Stimulated activated CD4-positive, alpha-beta T cell treated with anti-CD3 and anti-CD28 coated beads, Interleukin-12 subunit alpha, Interleukin-12 subunit beta, amount 100 ng/mL, for 48 hours (primary cell): ENCODE measurements at regions not wholly inside any gene's neighbourhood (a gene's known extent, or its start where the extent isn't known, plus 50 kb on each side); places are given as distances from the start of the nearest gene placed in this dataset.

Experiments used
- DNase-seq, 3 donors: peaks; one replicate each; pipeline ENCODE4 v3.0.0-alpha.2; 2020; ENCODE audit warnings: low read depth in 2 of 3, low spot score in 1 of 3

DNA sequence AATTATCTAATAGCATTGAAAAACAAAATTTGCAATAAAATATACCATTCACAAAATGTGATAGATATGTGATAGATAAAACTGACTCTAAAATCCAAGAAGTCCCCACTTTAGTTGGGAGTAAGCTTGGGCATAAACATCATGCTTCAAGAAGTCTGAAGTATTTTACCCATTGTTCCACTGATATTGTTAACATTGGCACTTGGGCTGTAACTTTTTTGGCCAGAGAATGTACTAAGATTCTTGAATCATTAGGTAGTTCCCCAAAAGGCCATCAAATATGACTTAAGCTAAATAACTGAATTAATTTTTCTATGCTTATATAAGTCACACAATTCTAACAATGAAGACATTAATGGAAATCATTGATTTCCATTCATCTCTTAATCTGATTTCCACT lies 413.6 kb downstream of the CDH2 start:
- no peak for DNase-seq

- no peak for DNase-seq
Measured at GRCh38 chr18:27762054-27762453, 414.9 kb downstream of the CDH2 start.

GRCh38 chr18:27752944-27753343 lies 424.0 kb downstream of the CDH2 start:
- no peak for DNase-seq

DNA sequence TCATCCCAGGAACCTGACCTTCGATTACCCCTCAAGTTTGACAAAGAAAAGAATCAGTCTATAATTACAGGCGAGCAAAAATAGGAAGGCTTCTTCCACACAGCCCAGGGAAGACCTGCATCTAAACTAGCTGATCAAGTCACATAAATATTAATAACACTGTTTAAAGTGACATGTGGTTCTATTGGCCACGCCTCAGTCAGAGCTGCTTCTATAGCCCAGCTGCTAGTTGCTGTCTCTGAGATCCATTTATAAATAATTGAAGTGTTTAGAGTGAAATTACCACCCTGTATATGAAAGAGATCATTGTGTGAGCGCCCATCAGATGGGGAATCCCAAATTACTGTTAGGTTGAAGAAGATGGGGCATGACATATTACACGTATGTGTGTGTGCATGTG lies 426.0 kb downstream of the CDH2 start:
- no peak for DNase-seq

DNA sequence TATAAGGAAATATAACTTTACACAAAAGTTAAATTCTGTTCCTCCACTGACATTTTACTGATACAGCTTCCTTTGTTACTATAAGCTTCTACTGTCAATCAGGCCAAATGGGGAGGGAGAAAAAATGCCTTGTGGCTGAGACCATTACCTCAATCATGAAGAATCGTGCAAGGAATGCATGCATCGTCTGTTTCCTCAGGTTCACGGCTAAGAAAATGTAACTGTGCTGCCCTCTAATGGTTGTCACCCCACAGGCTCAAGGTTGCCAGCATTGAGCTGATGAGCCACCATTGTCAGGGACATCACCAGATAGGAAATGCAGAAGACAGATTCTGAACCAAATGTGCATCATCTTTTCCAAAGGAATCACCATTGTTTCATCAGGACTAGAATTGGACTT lies 426.9 kb downstream of the CDH2 start:
- DNase-seq: no peak

DNA sequence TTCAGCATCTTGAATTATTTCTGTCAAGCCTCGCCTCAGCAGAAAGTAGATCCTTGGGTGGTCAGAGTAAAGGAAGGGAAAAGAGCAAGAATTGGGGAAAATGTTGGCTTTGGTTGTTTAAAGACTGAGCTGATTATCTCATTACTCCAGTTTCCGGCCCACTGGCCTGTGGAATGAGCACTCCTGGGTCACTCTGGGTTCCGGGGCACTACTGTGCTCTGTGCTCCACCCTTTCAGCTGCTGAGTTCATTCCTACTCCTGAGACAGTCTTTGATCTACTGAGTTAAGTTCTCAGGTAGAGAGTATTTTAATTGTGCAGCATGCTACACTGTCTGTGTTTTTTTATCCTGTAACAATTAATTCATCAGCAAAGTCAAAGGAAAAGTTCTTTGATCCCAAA lies 427.7 kb downstream of the CDH2 start:
- no peak for DNase-seq

DNA sequence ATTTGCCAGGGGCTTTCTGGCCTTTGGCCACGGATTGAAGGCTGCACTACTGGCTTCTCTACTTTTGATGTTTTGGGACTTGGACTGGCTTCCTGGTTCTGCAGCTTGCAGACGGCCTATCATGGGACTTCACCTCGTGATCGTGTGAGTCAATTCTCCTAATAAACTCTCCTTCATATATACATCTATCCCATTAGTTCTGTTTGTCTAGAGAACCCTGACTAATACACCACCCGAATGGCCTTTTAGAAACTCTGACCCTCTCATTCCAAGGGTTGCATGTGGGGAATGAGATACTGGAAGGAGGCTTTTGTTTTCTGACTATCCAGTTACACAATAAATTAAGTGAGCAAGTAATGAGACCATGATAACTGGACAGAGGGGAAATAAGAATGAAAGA lies 430.7 kb downstream of the CDH2 start:
- DNase-seq: no peak

- DNase-seq: no peak
Measured at GRCh38 chr18:27735117-27735516, 441.8 kb downstream of the CDH2 start.

DNA sequence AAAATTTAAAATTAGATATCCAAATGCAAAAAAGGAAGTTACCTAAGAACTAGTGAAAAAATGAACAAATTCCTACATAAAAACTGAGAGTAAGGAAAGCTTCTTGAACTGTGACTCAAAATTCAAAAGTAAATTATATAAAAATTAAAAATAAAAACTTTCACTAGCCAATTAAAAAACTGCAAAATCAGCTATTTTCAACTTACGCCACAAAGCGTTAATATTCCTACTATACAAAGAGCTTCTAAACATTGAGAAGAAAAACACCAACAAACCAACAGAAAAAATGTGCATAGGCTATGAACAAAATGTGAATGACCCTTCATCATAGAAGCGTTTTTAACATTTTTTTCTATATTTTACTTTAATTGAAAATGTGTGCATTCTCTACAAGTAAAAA lies 445.7 kb downstream of the CDH2 start:
- DNase-seq: no peak

DNA sequence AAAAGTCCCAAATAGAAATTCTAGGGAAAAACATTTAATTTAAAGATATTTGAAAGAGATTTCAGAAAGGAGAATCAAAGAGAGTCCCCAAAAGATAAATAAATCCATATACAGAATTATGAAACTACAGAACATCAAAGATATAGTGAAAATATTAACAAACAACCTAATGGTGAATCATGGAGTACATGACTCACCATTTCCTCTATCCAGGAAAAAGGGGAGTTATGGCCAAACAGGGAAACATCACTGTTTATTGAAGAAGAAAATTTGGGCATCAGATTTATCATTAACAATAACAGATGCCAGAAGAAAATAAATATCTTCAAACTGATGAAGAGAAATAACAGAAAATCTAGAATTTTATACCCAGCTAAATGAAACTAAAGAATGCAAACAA lies 448.3 kb downstream of the CDH2 start:
- no peak for DNase-seq

GRCh38 chr18:27724362-27724761 lies 452.6 kb downstream of the CDH2 start:
- no peak for DNase-seq

DNA sequence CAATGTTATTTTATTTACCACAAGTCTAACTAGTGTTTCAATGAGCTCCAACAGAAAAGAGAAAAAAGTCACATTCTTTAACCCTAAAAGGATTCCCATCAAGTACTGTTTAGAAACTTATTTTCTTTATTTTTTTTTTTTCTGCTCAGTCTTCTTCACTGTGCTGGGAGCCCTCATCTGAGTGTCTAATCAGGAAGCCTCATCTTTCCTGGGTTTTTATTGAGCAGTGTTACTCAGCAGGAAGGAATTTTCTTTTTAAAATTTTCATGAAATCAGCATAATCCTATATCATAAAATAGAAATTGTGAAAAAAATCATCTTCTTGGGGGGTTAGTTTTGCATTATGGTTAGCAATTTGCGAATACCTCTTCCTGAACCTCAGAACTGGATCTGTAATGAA lies 453.8 kb downstream of the CDH2 start:
- DNase-seq: no peak

DNA sequence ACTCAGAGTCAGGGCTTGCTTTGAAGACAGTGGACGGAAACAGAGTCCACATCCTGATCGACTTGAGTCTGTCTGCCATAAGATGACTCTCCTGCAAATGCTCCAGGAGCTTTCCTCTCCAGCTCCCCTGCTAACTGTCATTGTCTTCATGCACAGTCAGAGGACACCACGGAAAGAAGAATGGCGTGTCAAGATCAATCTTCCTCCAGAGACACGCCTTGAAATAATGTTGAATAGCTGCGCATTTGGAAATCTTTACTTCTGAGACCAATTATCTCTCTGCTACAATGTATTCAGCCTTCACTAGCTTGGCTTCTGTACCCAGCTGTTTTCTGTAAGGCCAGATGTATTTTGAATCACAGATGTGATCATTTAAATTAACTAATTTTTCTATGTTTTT lies 457.2 kb downstream of the CDH2 start:
- DNase-seq: no peak

DNA sequence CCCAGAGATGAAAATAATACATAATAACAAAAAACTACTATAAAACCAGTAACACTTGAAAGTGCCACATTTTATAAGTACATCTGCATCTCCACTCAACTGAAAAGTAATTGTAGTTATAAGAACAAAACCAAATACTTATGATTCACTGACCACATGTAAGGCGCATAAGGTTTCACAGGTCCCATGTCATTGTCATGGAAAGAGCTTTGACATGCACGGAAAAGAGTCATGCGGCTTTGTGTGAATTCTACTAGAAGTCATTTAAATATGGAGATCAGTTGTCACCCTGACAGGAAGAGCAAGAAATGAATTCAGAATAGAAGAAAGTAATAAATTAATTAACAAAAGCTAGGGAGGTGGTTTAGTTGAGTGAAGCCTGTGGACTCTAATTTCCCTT lies 459.1 kb downstream of the CDH2 start:
- no peak for DNase-seq

DNA sequence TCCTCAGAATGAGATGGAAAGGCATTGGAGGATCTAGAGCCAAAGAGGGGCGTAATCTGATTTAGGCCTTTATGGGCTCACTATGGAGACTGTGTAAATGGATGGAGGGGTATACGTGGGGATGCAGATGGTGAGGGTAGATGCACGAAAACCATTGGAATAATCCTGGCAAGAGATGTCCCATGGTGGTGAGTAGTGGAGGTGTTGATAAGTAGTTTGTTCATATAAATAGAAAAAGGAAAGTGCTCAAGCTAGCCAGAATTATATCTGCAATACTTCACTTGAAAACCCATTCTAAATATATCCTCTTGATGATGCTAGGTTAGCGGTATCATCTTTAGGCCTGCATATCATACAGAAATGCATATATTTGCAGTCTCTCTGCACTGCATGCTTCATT lies 459.7 kb downstream of the CDH2 start:
- no peak for DNase-seq

DNA sequence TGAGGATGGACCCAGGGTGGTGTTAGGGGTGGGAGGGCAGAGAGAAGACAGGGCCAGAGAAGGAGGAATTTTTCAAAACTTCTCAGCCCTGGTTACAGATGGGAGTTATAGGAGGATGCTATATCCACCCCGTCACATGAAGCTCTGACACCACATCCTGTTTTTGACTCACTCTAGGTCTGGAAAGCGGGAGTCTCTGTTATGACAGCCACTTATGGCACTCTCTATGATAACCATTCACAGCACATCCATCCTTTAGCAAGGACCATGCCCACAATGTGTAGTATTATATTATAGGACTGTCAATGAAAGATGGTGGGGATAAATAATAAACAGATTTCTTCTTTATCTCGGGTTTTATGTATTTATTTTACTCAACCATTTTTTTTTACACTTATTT lies 461.2 kb downstream of the CDH2 start:
- no peak for DNase-seq

- no peak for DNase-seq
Measured at GRCh38 chr18:27713738-27714095, 463.2 kb downstream of the CDH2 start.

GRCh38 chr18:27713037-27713737 lies 463.7 kb downstream of the CDH2 start:
- DNase-seq: no peak

GRCh38 chr18:27712066-27712465 lies 464.9 kb downstream of the CDH2 start:
- DNase-seq: no peak

DNA sequence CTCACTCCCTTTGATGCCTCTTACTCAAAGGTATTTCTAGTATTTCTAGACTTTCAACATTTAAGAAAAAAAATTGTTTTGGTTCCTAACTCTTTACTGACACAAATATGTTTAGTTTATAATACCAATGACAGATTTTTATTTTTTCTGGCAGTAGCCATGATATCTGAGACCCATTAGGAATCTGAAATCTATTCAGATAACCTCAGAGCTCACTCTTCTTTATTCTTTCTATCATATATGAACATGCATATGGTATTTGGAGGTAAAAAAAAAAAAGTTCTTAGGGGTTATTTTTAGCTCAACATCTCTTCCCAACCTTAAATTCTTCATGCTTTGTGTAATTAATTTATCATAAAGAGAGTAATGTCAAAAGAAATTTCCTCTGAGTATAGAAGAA lies 465.5 kb downstream of the CDH2 start:
- DNase-seq: no peak

DNA sequence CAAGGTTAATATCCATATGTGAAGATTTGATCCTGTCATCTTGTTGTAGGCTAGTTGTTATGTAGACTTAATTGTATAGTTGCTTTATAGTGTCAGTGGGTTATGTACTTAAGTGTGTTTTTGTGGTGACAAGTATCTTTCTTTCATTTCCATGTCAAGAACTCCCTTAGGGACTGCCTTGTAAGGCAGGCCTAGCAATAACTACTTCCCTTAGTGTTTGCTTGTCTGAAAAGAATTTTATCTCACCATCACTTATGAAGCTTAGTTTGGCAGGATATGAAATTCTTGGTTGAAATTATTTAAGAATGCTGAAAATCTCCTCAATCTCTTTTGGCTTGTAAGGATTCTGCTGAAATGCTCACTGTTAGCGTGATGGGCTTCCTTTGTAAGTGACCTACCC lies 467.6 kb downstream of the CDH2 start:
- no peak for DNase-seq

DNA sequence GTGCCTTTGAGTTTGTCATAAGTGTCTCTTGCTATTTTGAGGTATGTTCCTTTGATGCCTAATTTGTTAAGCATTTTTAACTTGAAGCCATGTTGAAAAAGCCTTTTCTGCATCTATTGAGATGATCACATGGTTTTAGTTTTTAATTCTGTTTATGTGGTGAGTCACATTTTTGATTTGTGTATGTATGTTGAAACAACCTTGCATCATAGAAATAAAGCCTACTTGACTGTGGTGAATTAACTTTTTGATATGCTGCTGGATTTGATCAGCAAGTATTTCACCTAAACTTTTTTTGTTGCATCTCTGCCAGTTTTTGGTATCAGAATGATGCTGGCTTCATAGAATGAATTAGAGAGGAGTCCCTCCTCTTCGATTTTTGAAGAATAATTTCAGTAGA lies 469.7 kb downstream of the CDH2 start:
- DNase-seq: no peak

DNA sequence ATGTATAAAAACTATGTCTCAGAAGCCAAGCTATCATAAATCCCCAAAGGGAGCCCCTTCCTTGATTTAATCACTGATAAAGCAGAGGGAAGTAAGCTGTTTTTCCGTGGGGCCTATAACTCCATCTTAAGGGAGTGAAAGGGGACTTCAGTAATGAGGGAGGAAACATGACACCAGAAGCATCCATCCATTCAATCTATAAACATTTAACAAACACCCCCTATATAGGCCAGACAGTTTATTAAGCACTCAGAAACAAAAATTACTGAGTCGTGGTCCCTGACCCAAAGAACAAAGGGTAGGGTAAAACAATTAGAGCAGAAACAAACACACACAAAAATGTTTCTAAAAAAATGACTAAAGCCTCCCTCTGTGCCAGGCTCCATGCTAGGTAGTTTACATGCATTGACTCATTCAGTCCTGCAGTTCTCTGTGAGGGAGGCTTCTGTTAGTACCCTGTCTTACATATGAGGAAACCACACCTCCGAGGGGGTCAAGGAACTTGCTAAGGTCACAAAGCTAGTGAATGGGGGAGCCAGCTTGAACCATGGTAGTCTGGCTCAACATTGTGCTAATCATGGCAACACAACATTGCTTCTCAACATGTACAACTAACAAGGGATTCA lies 472.1 kb downstream of the CDH2 start:
- no peak for DNase-seq
